ENCODE measurements at regions not wholly inside any gene's neighbourhood (a gene's known extent, or its start where the extent isn't known, plus 50 kb on each side); places are given as distances from the start of the nearest gene placed in this dataset.

- H3K4me2 ChIP-seq (ENCODE audit: insufficient read depth, low read length) = no peak overlapping the region
- H2AFZ ChIP-seq (ENCODE audit: low read length) = no peak overlapping the region
- no peaks in the 10 kb centered on the region for H3K36me3 ChIP-seq (ENCODE audit: insufficient read depth, low read length)
- TF ChIP-seq, protein P1, sequence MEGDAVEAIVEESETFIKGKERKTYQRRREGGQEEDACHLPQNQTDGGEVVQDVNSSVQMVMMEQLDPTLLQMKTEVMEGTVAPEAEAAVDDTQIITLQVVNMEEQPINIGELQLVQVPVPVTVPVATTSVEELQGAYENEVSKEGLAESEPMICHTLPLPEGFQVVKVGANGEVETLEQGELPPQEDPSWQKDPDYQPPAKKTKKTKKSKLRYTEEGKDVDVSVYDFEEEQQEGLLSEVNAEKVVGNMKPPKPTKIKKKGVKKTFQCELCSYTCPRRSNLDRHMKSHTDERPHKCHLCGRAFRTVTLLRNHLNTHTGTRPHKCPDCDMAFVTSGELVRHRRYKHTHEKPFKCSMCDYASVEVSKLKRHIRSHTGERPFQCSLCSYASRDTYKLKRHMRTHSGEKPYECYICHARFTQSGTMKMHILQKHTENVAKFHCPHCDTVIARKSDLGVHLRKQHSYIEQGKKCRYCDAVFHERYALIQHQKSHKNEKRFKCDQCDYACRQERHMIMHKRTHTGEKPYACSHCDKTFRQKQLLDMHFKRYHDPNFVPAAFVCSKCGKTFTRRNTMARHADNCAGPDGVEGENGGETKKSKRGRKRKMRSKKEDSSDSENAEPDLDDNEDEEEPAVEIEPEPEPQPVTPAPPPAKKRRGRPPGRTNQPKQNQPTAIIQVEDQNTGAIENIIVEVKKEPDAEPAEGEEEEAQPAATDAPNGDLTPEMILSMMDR (IDR thresholded peaks at IDR 0.05; ENCODE audit: extremely low read depth, low read depth, low read length) = no peak
- H3K27ac ChIP-seq (ENCODE audit: low read depth, low read length) = no peak overlapping the region
- no peak for DNase-seq (ENCODE audit: insufficient read length, low spot score, missing footprints)
- H3K27me3 ChIP-seq (ENCODE audit: insufficient read depth, low read length) = no peaks in the 10 kb centered on the region
- no peaks in the 10 kb centered on the region for H4K20me1 ChIP-seq (ENCODE audit: insufficient read depth, low read length)
- no peaks in the 10 kb centered on the region for H3K4me1 ChIP-seq (ENCODE audit: insufficient read depth, low read length)
- H3K9me3 ChIP-seq (ENCODE audit: low read depth, low read length) = no peaks in the 10 kb centered on the region
- H3K79me2 ChIP-seq (ENCODE audit: insufficient read depth, low read length) = no peaks in the 10 kb centered on the region
- no peak overlapping the region for H3K4me3 ChIP-seq (ENCODE audit: insufficient read depth, low read length)
These were observed 120.3 kb upstream of the SULT1C3 start for GRCh38 chr2:108119492-108119891.

- Histone ChIP-seq H3K4me2 (ENCODE audit: insufficient read depth, low read length) (no peak overlapping the region), H2AFZ (ENCODE audit: low read length) (no peak overlapping the region), H3K27me3 (ENCODE audit: insufficient read depth, low read length) (no peaks in the 10 kb centered on the region), H4K20me1 (ENCODE audit: insufficient read depth, low read length) (no peaks in the 10 kb centered on the region), H3K36me3 (ENCODE audit: insufficient read depth, low read length) (no peaks in the 10 kb centered on the region), H3K27ac (ENCODE audit: low read depth, low read length) (no peak overlapping the region), H3K79me2 (ENCODE audit: insufficient read depth, low read length) (no peaks in the 10 kb centered on the region), H3K4me1 (ENCODE audit: insufficient read depth, low read length) (no peaks in the 10 kb centered on the region), H3K9me3 (ENCODE audit: low read depth, low read length) (no peaks in the 10 kb centered on the region), H3K4me3 (ENCODE audit: insufficient read depth, low read length) (no peak overlapping the region)
- DNase-seq (ENCODE audit: insufficient read length, low spot score, missing footprints) = no peak
- TF ChIP-seq, protein P1 (IDR thresholded peaks at IDR 0.05; ENCODE audit: extremely low read depth, low read depth, low read length) = no peak
These were observed 114.9 kb upstream of the SULT1C3 start for GRCh38 chr2:108124736-108125495.

- H2AFZ ChIP-seq (ENCODE audit: low read length) = no peak overlapping the region
- H3K4me2 ChIP-seq (ENCODE audit: insufficient read depth, low read length) = no peak overlapping the region
- no peak overlapping the region for H3K4me3 ChIP-seq (ENCODE audit: insufficient read depth, low read length)
- H3K27ac ChIP-seq (ENCODE audit: low read depth, low read length) = no peak overlapping the region
- H4K20me1 ChIP-seq (ENCODE audit: insufficient read depth, low read length) = no peaks in the 10 kb centered on the region
- no peaks in the 10 kb centered on the region for H3K9me3 ChIP-seq (ENCODE audit: low read depth, low read length)
- H3K36me3 ChIP-seq (ENCODE audit: insufficient read depth, low read length) = no peaks in the 10 kb centered on the region
- no peaks in the 10 kb centered on the region for H3K79me2 ChIP-seq (ENCODE audit: insufficient read depth, low read length)
- TF ChIP-seq, protein P1 (IDR thresholded peaks at IDR 0.05; ENCODE audit: extremely low read depth, low read depth, low read length) = no peak
- no peaks in the 10 kb centered on the region for H3K4me1 ChIP-seq (ENCODE audit: insufficient read depth, low read length)
- no peak for DNase-seq (ENCODE audit: insufficient read length, low spot score, missing footprints)
- H3K27me3 ChIP-seq (ENCODE audit: insufficient read depth, low read length) = no peaks in the 10 kb centered on the region
These were observed 114.2 kb upstream of the SULT1C3 start for GRCh38 chr2:108125581-108125980.

DNA sequence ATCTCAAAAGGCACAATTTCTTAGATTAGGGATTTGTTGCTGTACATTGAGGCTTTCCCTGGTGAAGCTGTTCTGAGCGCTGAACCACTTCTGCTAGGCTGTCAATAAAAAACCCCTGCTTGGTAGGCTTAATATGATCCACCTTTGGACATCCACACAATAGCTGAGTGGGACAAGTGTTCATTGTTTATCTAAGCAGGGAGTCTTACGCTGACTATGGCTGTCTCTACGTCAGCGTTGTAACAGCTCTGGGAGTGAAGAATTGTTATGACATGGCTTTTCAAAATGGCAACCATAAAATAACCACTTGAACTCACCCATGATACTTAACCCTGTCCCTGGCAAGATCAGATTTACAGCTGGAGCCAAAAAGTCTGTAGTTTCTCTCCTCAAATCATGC lies 111.5 kb upstream of the SULT1C3 start:
- Histone ChIP-seq H3K27ac (ENCODE audit: low read depth, low read length) (no peak overlapping the region), H3K9me3 (ENCODE audit: low read depth, low read length) (no peaks in the 10 kb centered on the region), H2AFZ (ENCODE audit: low read length) (no peak overlapping the region), H3K27me3 (ENCODE audit: insufficient read depth, low read length) (no peaks in the 10 kb centered on the region), H3K36me3 (ENCODE audit: insufficient read depth, low read length) (no peaks in the 10 kb centered on the region), H3K4me3 (ENCODE audit: insufficient read depth, low read length) (no peak overlapping the region), H4K20me1 (ENCODE audit: insufficient read depth, low read length) (no peaks in the 10 kb centered on the region), H3K4me1 (ENCODE audit: insufficient read depth, low read length) (no peaks in the 10 kb centered on the region), H3K79me2 (ENCODE audit: insufficient read depth, low read length) (no peaks in the 10 kb centered on the region), H3K4me2 (ENCODE audit: insufficient read depth, low read length) (no peak overlapping the region)
- no peak for DNase-seq (ENCODE audit: insufficient read length, low spot score, missing footprints)
- TF ChIP-seq, protein P1 (IDR thresholded peaks at IDR 0.05; ENCODE audit: extremely low read depth, low read depth, low read length) = no peak

Data from osteoblast (primary cell).